HK-2 (cell line): ENCODE measurements at regions not wholly inside any gene's neighbourhood (a gene's known extent, or its start where the extent isn't known, plus 50 kb on each side); places are given as distances from the start of the nearest gene placed in this dataset.

Source experiments
- DNase-seq: peaks from one replicate; pipeline ENCODE4 v3.0.0-alpha.2; 2018; ENCODE audit not compliant: unreplicated experiment

- no peak for DNase-seq
Measured at GRCh38 chr6:68391953-68392352, 243.1 kb upstream of the ADGRB3 start.

- no peak for DNase-seq
Measured at GRCh38 chr6:68372991-68373390, 262.1 kb upstream of the ADGRB3 start.

- no peak for DNase-seq
Measured at GRCh38 chr6:68368845-68369244, 266.2 kb upstream of the ADGRB3 start.

- no peak for DNase-seq
Measured at GRCh38 chr6:68364271-68364805, 270.7 kb upstream of the ADGRB3 start.

GRCh38 chr6:68343901-68344300 is 291.2 kb upstream of the ADGRB3 start:
- peak; percentile 42 for DNase-seq

- DNase-seq = no peak
Measured at GRCh38 chr6:68342286-68342685, 292.8 kb upstream of the ADGRB3 start.

- no peak for DNase-seq
Measured at GRCh38 chr6:68339488-68340131, 295.5 kb upstream of the ADGRB3 start.

GRCh38 chr6:68333442-68333841 is 301.6 kb upstream of the ADGRB3 start:
- DNase-seq = no peak

GRCh38 chr6:68328156-68328555 is 306.9 kb upstream of the ADGRB3 start:
- no peak for DNase-seq

GRCh38 chr6:68326762-68327161 is 308.3 kb upstream of the ADGRB3 start:
- DNase-seq = no peak

- DNase-seq = no peak
Measured at GRCh38 chr6:68317366-68317765, 317.7 kb upstream of the ADGRB3 start.

- DNase-seq = no peak
Measured at GRCh38 chr6:68313911-68314310, 321.2 kb upstream of the ADGRB3 start.

GRCh38 chr6:68307301-68307700 is 327.8 kb upstream of the ADGRB3 start:
- no peak for DNase-seq

GRCh38 chr6:68296126-68296525 is 339.0 kb upstream of the ADGRB3 start:
- no peak for DNase-seq

GRCh38 chr6:68282646-68283045 is 352.4 kb upstream of the ADGRB3 start:
- no peak for DNase-seq

GRCh38 chr6:68279793-68280557 is 355.1 kb upstream of the ADGRB3 start:
- peak; percentile 24 for DNase-seq

GRCh38 chr6:68273297-68273696 is 361.8 kb upstream of the ADGRB3 start:
- no peak for DNase-seq

GRCh38 chr6:68256391-68256790 is 378.7 kb upstream of the ADGRB3 start:
- no peak for DNase-seq

- no peak for DNase-seq
Measured at GRCh38 chr6:68252632-68253031, 382.4 kb upstream of the ADGRB3 start.

GRCh38 chr6:68247782-68248181 is 387.3 kb upstream of the ADGRB3 start:
- DNase-seq = no peak

GRCh38 chr6:68240726-68241125 is 394.4 kb upstream of the ADGRB3 start:
- DNase-seq = no peak

GRCh38 chr6:68239034-68239433 is 396.0 kb upstream of the ADGRB3 start:
- DNase-seq = no peak

GRCh38 chr6:68238097-68238601 is 396.9 kb upstream of the ADGRB3 start:
- DNase-seq = no peak
